A549 (cell line): ENCODE measurements at regions not wholly inside any gene's neighbourhood (a gene's known extent, or its start where the extent isn't known, plus 50 kb on each side); places are given as distances from the start of the nearest gene placed in this dataset.

ENCODE experiments used
- BHLHE40 ChIP-seq: IDR thresholded peaks from 2 replicates; pipeline ENCODE4 v1.6.1; 2012; ENCODE audit warnings: low read depth, low read length, inconsistent platforms
- POLR2A ChIP-seq: IDR thresholded peaks from 2 replicates; pipeline ENCODE4 v1.6.1; 2012; ENCODE audit warnings: mild to moderate bottlenecking, low read length
- POLR2AphosphoS2 ChIP-seq: conservative IDR thresholded peaks from 2 replicates; pipeline ENCODE4 v1.6.1; 2012; ENCODE audit warnings: low read length, improper control_type of control experiment, inconsistent platforms
- TF ChIP-seq, protein P1 (sequence below): fragments of 450-650 bp; IDR thresholded peaks from 2 replicates; pipeline ENCODE4 v1.6.1; 2014; ENCODE audit warnings: antibody characterized with exemption
- TF ChIP-seq, protein P2 (sequence below): fragments of >200 bp; sonication (Bioruptor Twin); formaldehyde crosslinking; IDR thresholded peaks from 3 replicates; pipeline ENCODE4 v1.5.1; 2016

DNA sequence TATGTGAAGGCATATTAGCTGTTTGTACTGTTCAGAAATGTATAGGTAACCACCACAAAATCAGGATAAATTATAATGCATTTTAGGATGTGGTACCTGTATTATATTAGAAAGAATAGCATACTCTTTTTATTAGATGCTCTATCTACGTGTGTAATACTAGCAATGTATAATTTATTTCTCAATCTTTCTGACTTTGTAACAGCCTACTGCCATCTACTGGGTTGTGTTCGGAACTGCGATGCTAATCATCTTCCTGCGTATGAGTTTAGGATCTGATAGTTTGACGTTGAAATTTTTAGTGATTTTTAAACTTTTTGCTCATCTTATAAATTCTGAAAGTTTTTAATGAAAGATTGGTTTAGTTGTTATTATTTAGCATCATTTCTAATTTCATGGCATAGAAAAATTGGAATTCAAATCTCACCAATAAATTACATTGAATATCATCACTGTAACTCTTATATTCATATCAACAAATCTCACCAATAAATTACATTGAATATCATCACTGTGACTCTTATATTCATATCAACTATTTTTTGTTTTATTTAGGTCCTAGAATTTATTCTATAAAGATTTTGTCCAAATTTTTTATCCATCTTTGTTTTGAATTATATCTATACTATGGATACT, 322.7 kb upstream of the ZNF717 start:
- TF ChIP-seq, protein P1, sequence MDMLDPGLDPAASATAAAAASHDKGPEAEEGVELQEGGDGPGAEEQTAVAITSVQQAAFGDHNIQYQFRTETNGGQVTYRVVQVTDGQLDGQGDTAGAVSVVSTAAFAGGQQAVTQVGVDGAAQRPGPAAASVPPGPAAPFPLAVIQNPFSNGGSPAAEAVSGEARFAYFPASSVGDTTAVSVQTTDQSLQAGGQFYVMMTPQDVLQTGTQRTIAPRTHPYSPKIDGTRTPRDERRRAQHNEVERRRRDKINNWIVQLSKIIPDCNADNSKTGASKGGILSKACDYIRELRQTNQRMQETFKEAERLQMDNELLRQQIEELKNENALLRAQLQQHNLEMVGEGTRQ, result no peak
- TF ChIP-seq BHLHE40 (no peak), POLR2A (no peak), POLR2AphosphoS2 (no peak)
- TF ChIP-seq, protein P2, sequence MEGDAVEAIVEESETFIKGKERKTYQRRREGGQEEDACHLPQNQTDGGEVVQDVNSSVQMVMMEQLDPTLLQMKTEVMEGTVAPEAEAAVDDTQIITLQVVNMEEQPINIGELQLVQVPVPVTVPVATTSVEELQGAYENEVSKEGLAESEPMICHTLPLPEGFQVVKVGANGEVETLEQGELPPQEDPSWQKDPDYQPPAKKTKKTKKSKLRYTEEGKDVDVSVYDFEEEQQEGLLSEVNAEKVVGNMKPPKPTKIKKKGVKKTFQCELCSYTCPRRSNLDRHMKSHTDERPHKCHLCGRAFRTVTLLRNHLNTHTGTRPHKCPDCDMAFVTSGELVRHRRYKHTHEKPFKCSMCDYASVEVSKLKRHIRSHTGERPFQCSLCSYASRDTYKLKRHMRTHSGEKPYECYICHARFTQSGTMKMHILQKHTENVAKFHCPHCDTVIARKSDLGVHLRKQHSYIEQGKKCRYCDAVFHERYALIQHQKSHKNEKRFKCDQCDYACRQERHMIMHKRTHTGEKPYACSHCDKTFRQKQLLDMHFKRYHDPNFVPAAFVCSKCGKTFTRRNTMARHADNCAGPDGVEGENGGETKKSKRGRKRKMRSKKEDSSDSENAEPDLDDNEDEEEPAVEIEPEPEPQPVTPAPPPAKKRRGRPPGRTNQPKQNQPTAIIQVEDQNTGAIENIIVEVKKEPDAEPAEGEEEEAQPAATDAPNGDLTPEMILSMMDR, result no peak
